ENCODE measurements at regions not wholly inside any gene's neighbourhood (a gene's known extent, or its start where the extent isn't known, plus 50 kb on each side); places are given as distances from the start of the nearest gene placed in this dataset.

GRCh38 chr22:48584170-48584569 is 1243.5 kb downstream of the BRD1 start:
- Histone ChIP-seq H3K36me3 (ENCODE audit: control insufficient read depth, insufficient read depth, low read length) (no peaks in the 10 kb centered on the region), H3K27me3 (ENCODE audit: control insufficient read depth, insufficient read depth, low read length) (no peaks in the 10 kb centered on the region), H3K4me3 (ENCODE audit: low read depth in 2 of 2, low read length in 2 of 2) (no peak overlapping the region), H3K4me1 (ENCODE audit: control insufficient read depth, insufficient read depth, low read length) (no peaks in the 10 kb centered on the region), H3K27ac (ENCODE audit: low read length) (no peak overlapping the region), H3K9me3 (ENCODE audit: control insufficient read depth, insufficient read depth, low read depth, low read length) (no peaks in the 10 kb centered on the region)
- DNase-seq (ENCODE audit: low read depth, low spot score) (no peak), ATAC-seq (no peak)
- POLR2A ChIA-PET, result no interaction called here
- in situ Hi-C loops (cut with HindIII; ENCODE audit: low pct_unique_long_range_greater_than_20kb, low sequenced_read_pairs) (no loop called here), intact Hi-C loops (cut with micrococcal nuclease; ENCODE audit: unreplicated experiment) (no loop called here)
- BruUV-seq (replicated peaks), result no TSS peak
- TF ChIP-seq TCF7L2 (IDR thresholded peaks at IDR 0.05; ENCODE audit: low read depth, low read length), result no peak
- CTCF ChIA-PET, result no interaction called here

GRCh38 chr22:48581796-48582469 is 1245.7 kb downstream of the BRD1 start:
- no peaks in the 10 kb centered on the region for H3K27me3 ChIP-seq (ENCODE audit: control insufficient read depth, insufficient read depth, low read length)
- POLR2A ChIA-PET, result no interaction called here
- DNase-seq (ENCODE audit: low read depth, low spot score) (no peak), ATAC-seq (no peak)
- TF ChIP-seq SIN3A (IDR thresholded peaks at IDR 0.05; ENCODE audit: borderline replicate concordance, insufficient read depth, low read depth, low read length) (no peak), POLR2AphosphoS5 (IDR thresholded peaks at IDR 0.05; ENCODE audit: low read depth, low read length) (no peak), TCF7L2 (IDR thresholded peaks at IDR 0.05; ENCODE audit: low read depth, low read length) (no peak), CTCF (IDR thresholded peaks at IDR 0.05) (no peak), REST (IDR thresholded peaks at IDR 0.05; ENCODE audit: insufficient read depth in 1 of 2, low read depth in 2 of 2, low read length in 1 of 2) (no peak)
- no peaks in the 10 kb centered on the region for H3K4me1 ChIP-seq (ENCODE audit: control insufficient read depth, insufficient read depth, low read length)
- CTCF ChIA-PET, result no interaction called here
- intact Hi-C loops (cut with micrococcal nuclease; ENCODE audit: unreplicated experiment) (no loop called here), in situ Hi-C loops (cut with HindIII; ENCODE audit: low pct_unique_long_range_greater_than_20kb, low sequenced_read_pairs) (no loop called here)
- no peaks in the 10 kb centered on the region for H3K9me3 ChIP-seq (ENCODE audit: control insufficient read depth, insufficient read depth, low read depth, low read length)
- no peak overlapping the region for H3K27ac ChIP-seq (ENCODE audit: low read length)
- H3K4me3 ChIP-seq (ENCODE audit: low read depth in 2 of 2, low read length in 2 of 2), result no peak overlapping the region
- BruUV-seq (replicated peaks), result no TSS peak
- H3K36me3 ChIP-seq (ENCODE audit: control insufficient read depth, insufficient read depth, low read length), result no peaks in the 10 kb centered on the region

DNA sequence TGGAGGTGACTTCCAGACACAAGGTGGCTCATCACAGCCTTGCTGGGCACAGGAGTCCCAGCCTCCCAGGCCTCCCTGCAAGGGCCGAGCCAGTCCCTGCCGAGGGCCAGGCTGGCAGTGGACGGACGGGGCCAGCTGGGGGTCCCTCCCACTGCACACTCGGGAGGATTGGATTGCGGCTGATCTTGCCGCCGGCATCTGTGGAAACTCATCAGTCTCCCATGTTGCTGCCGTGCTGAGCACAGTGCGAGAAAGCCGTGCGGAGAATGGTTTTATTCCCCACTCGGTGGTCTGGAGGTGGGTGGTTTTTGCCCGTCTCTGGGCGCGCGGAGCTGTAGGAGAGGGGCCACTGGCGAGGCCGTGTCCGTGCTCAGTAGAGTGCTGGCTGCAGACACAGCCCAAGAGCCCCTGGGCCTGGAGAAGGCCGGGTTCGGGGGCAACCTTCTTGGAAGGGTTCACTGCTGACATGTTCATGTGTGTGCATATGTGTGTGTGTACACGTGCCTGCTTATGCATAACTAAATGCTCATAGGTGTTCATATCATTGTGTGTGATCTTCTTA is 1246.4 kb downstream of the BRD1 start:
- TF ChIP-seq TCF7L2 (IDR thresholded peaks at IDR 0.05; ENCODE audit: low read depth, low read length) (no peak), CTCF (IDR thresholded peaks at IDR 0.05) (no peak), POLR2AphosphoS5 (IDR thresholded peaks at IDR 0.05; ENCODE audit: low read depth, low read length) (no peak), REST (IDR thresholded peaks at IDR 0.05; ENCODE audit: insufficient read depth in 1 of 2, low read depth in 2 of 2, low read length in 1 of 2) (no peak), SIN3A (IDR thresholded peaks at IDR 0.05; ENCODE audit: borderline replicate concordance, insufficient read depth, low read depth, low read length) (no peak)
- no TSS peak for BruUV-seq (replicated peaks)
- DNase-seq (ENCODE audit: low read depth, low spot score) (no peak), ATAC-seq (no peak)
- Histone ChIP-seq H3K4me1 (ENCODE audit: control insufficient read depth, insufficient read depth, low read length) (no peaks in the 10 kb centered on the region), H3K9me3 (ENCODE audit: control insufficient read depth, insufficient read depth, low read depth, low read length) (no peaks in the 10 kb centered on the region), H3K36me3 (ENCODE audit: control insufficient read depth, insufficient read depth, low read length) (no peaks in the 10 kb centered on the region), H3K4me3 (ENCODE audit: low read depth in 2 of 2, low read length in 2 of 2) (no peak overlapping the region), H3K27ac (ENCODE audit: low read length) (no peak overlapping the region), H3K27me3 (ENCODE audit: control insufficient read depth, insufficient read depth, low read length) (no peaks in the 10 kb centered on the region)
- ChIA-PET POLR2A (no interaction called here), CTCF (no interaction called here)
- in situ Hi-C loops (cut with HindIII; ENCODE audit: low pct_unique_long_range_greater_than_20kb, low sequenced_read_pairs), result no loop called here
- intact Hi-C loops (cut with micrococcal nuclease; ENCODE audit: unreplicated experiment), result no loop called here

All from Panc1 (cell line).